GM12873 (cell line): ENCODE measurements at regions not wholly inside any gene's neighbourhood (a gene's known extent, or its start where the extent isn't known, plus 50 kb on each side); places are given as distances from the start of the nearest gene placed in this dataset.

ENCODE experiments used
- CTCF ChIP-seq: IDR thresholded peaks from 2 replicates; pipeline ENCODE4 v1.5.1; 2012; ENCODE audit warnings: low read depth, mild to moderate bottlenecking, moderate library complexity, low read length, control low read depth; ENCODE audit not compliant: insufficient read depth; ENCODE audit errors: missing control alignments

GRCh38 chr4:153084980-153085630 lies 119.1 kb upstream of the TRIM2 start:
- peak; percentile 98 for TF ChIP-seq CTCF

GRCh38 chr4:153087671-153088194 lies 116.5 kb upstream of the TRIM2 start:
- no peak for TF ChIP-seq CTCF

DNA sequence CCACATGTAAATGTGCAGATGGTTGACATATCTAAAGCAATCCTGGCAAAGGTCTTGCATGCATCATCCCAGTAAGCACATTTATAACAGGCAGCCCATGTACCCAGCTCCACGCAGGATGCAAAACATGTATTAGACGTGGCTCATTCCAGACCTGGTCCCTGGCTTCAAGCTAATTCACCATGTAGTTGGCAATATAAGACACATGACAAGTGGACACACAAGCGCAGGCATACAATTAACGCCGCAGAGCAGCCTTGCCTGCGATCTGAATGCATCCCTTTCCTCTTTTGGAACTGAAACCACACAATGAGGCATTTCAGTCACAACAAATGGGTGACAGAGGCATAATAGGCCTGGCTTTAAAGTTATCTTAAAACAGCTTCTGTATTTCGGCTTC lies 114.5 kb upstream of the TRIM2 start:
- no peak for TF ChIP-seq CTCF

GRCh38 chr4:153090181-153090580 lies 114.1 kb upstream of the TRIM2 start:
- no peak for TF ChIP-seq CTCF

DNA sequence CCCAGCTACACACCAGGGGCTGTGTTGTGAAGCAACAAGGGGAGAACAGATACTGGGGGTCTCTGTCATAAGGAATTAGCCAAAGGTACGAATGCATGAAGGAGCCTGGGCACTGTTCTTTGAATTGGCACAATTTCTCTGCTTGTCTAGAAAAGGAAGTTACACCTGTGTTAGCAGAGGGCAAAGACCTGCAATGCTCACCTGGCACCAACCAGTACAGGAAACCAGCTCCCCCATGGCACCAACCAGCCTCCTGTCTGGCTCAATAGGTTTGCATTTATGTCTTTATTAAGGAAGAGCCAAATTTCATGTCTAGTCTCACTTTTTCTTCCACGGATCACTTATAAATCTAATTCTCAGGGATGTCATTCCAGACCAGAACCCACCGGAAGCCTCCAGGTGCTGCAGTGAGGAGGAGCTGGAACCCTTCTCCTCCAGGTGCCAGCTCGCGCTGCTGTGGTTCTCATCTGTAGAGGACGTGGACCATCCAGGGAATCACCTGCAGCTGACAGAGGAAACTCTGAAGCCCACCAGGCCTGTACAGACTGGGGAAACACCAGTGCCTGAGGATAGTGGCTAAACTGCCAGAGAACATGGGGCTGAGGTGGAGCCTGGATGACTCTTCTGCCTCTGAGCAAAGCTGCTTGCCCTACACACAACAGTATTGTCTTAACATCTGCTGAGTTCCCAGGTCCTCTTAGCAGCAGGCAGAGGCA lies 113.4 kb upstream of the TRIM2 start:
- TF ChIP-seq CTCF = no peak

DNA sequence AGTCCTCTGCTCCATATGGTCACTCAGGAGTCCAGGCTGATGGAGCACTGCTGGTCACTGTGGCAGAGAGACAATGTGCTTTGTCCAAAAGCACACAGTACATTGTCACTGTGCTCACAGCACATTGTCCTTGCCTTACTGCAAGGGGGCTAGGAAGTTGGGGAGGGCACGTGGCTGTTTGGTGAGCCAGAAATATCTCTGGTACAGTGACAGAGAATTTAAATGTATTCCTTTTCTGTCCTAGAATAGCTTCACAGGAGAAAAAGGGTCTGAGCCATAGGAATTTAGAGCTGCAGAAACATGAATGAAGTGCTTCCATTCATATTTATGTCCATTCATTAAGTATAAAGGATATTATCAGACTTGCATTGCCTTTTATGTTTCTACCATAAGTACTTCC lies 110.8 kb upstream of the TRIM2 start:
- TF ChIP-seq CTCF = no peak

GRCh38 chr4:153093802-153094201 lies 110.4 kb upstream of the TRIM2 start:
- TF ChIP-seq CTCF = no peak
